PC-3 (cell line): ENCODE measurements at regions not wholly inside any gene's neighbourhood (a gene's known extent, or its start where the extent isn't known, plus 50 kb on each side); places are given as distances from the start of the nearest gene placed in this dataset.

Experiments used
- ATAC-seq: fragments of 200-7000 bp; cut with Tn5 transposase; 2 replicates; pipeline ENCODE4 v1.9.1; 2020; ENCODE audit warnings: mild to moderate bottlenecking, moderate library complexity
- BruUV-seq: library from RNA; stranded (reverse); fragments of 400-500 nt; replicated peaks from 2 replicates; lab custom pipeline; 2021; lab: Mats Ljungman, UMichigan
- CTCF ChIA-PET: fragments of 300-600 bp; sonication (Branson Sonifier 250); formaldehyde crosslinking; loops from one replicate; lab custom pipeline; 2022; ENCODE audit warnings: antibody characterized with exemption; lab: Charles Lee
- POLR2A ChIA-PET: fragments of 300-600 bp; sonication (Branson Sonifier 250); formaldehyde crosslinking; loops from one replicate; lab custom pipeline; 2022; ENCODE audit warnings: antibody characterized with exemption; ENCODE audit not compliant: unreplicated experiment; lab: Charles Lee
- DNase-seq: peaks from one replicate; pipeline ENCODE4 v3.0.0-alpha.2; 2015
- H2AFZ ChIP-seq: fragments of 300-600 bp; sonication (generic); 2 replicates; pipeline ENCODE4 v1.6.0; 2016; ENCODE audit warnings: antibody characterized with exemption, low read length
- H3F3A ChIP-seq: fragments of 300-600 bp; sonication (generic); one replicate; pipeline ENCODE4 v1.6.0; 2017; ENCODE audit warnings: antibody characterized with exemption, low read length, control low read depth, mild to moderate bottlenecking; ENCODE audit not compliant: unreplicated experiment
- H3K27ac ChIP-seq: fragments of 300-600 bp; sonication (generic); 2 replicates; pipeline ENCODE4 v1.5.1; 2016; ENCODE audit warnings: mild to moderate bottlenecking, low read length
- H3K27me3 ChIP-seq: fragments of 300-600 bp; sonication (generic); 2 replicates; pipeline ENCODE4 v1.6.1; 2016; ENCODE audit warnings: low read length, mixed read lengths
- H3K36me3 ChIP-seq: fragments of 300-600 bp; sonication (generic); 2 replicates; pipeline ENCODE4 v1.6.1; 2016; ENCODE audit warnings: low read depth, mixed run types, low read length, mixed read lengths
- H3K4me1 ChIP-seq: fragments of 300-600 bp; sonication (generic); 2 replicates; pipeline ENCODE4 v1.5.1; 2016; ENCODE audit warnings: low read length; ENCODE audit not compliant: insufficient read depth
- H3K4me2 ChIP-seq: fragments of 300-600 bp; sonication (generic); 2 replicates; pipeline ENCODE4 v1.6.0; 2016; ENCODE audit warnings: low read length
- H3K4me3 ChIP-seq: fragments of 300-600 bp; sonication (generic); 2 replicates; pipeline ENCODE4 v1.5.1; 2016; ENCODE audit warnings: mild to moderate bottlenecking, low read length, mixed read lengths
- H3K79me2 ChIP-seq: fragments of 300-600 bp; sonication (generic); 2 replicates; pipeline ENCODE4 v1.6.1; 2017; ENCODE audit warnings: low read length, mixed read lengths
- H3K9ac ChIP-seq: fragments of 300-600 bp; sonication (generic); 2 replicates; pipeline ENCODE4 v1.6.0; 2016; ENCODE audit warnings: mild to moderate bottlenecking, low read length
- H3K9me2 ChIP-seq: fragments of 300-600 bp; sonication (generic); replicated peaks from 2 replicates; pipeline ENCODE4 v1.6.1; 2016; ENCODE audit warnings: mixed run types, low read length, mixed read lengths
- H3K9me3 ChIP-seq: fragments of 300-600 bp; sonication (generic); 2 replicates; pipeline ENCODE4 v1.6.1; 2016; ENCODE audit warnings: low read length, mixed read lengths
- H4K20me1 ChIP-seq: fragments of 300-600 bp; sonication (generic); 2 replicates; pipeline ENCODE4 v1.6.1; 2016; ENCODE audit warnings: low read length, mixed read lengths
- CTCF ChIP-seq: fragments of 300-600 bp; sonication (generic); conservative IDR thresholded peaks from 2 replicates; pipeline ENCODE4 v1.5.1; 2017; ENCODE audit warnings: antibody characterized with exemption, low read depth, mild to moderate bottlenecking, low read length
- EZH2 ChIP-seq: fragments of 300-600 bp; sonication (generic); IDR thresholded peaks from one replicate; pipeline ENCODE4 v1.6.1; 2017; ENCODE audit warnings: antibody characterized with exemption, mild to moderate bottlenecking, low read length; ENCODE audit not compliant: unreplicated experiment
- EZH2phosphoT487 ChIP-seq: fragments of 300-600 bp; sonication (generic); IDR thresholded peaks from 2 replicates; pipeline ENCODE4 v1.6.1; 2018; ENCODE audit warnings: mild to moderate bottlenecking, antibody characterized with exemption, low read length, borderline replicate concordance
- intact Hi-C: fragments of 100-400 bp; cut with micrococcal nuclease; formaldehyde crosslinking; loops from 2 replicates; pipeline ENCODE4 v1.9.0; 2023

DNA sequence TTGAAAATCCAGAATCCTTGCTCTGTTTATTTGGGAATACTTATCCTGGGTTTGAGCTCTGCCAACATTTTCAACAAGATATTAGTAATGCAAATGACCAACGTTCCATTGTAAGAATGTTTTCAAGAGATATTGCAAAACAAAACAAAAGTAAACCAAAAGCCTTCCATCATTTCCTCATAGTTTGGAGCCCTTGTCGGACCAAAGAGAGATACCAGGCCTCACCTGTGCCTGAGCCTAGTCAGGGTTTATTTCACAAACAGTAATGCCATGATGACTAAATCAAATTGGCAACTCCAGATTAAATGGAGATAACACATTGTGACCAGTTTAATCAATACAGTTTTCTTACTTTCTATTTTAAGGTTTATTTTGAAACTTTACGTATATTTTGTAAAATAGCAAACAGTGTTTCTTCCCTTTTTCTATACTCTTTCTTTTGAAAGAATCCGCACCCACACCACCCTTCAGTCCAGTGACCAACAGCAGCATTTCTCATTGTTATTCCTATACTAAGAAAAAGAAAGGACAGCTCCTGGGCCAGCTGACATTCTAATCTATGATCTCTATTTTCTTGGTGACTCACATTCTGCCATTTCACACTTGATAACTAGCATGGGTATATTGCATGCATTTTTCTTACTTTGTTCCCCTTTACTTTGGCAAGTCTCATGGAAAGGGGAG is 168.5 kb upstream of the MEOX2 start:
- H3K36me3 ChIP-seq, result no peaks in the 10 kb centered on the region
- ATAC-seq, result no peak
- POLR2A ChIA-PET, result no interaction called here

GRCh38 chr7:15853832-15854470 is 167.5 kb upstream of the MEOX2 start:
- TF ChIP-seq EZH2 (no peak), CTCF (no peak), EZH2phosphoT487 (no peak)
- H3F3A ChIP-seq, result no peaks in the 10 kb centered on the region
- no peaks in the 10 kb centered on the region for H3K4me1 ChIP-seq
- no peak overlapping the region for H3K4me3 ChIP-seq
- ChIA-PET POLR2A (no interaction called here), CTCF (no interaction called here)
- H4K20me1 ChIP-seq, result no peaks in the 10 kb centered on the region
- no peaks in the 10 kb centered on the region for H3K36me3 ChIP-seq
- no peaks in the 10 kb centered on the region for H3K9me2 ChIP-seq
- H3K79me2 ChIP-seq, result no peaks in the 10 kb centered on the region
- H3K4me2 ChIP-seq, result no peak overlapping the region
- H3K9ac ChIP-seq, result no peak overlapping the region
- no peak overlapping the region for H2AFZ ChIP-seq
- no peak for ATAC-seq
- H3K27ac ChIP-seq, result no peak overlapping the region
- BruUV-seq, result no TSS peak
- DNase-seq, result no peak
- no peaks in the 10 kb centered on the region for H3K27me3 ChIP-seq
- no peaks in the 10 kb centered on the region for H3K9me3 ChIP-seq
- intact Hi-C loops, result no loop called here

More for the DNA sequence above, 168.5 kb upstream of the MEOX2 start:
- no peak for DNase-seq
- H3K79me2 ChIP-seq, result no peaks in the 10 kb centered on the region
- H3K4me1 ChIP-seq, result no peaks in the 10 kb centered on the region
- no peak overlapping the region for H3K4me3 ChIP-seq
- no peaks in the 10 kb centered on the region for H3K9me3 ChIP-seq
- H3K27me3 ChIP-seq, result no peaks in the 10 kb centered on the region
- TF ChIP-seq EZH2 (no peak), EZH2phosphoT487 (no peak), CTCF (no peak)
- no peak overlapping the region for H2AFZ ChIP-seq
- no TSS peak for BruUV-seq
- no peaks in the 10 kb centered on the region for H3K9me2 ChIP-seq
- no peak overlapping the region for H3K4me2 ChIP-seq
- intact Hi-C loops, result no loop called here
- no peak overlapping the region for H3K9ac ChIP-seq
- no peaks in the 10 kb centered on the region for H4K20me1 ChIP-seq
- no peaks in the 10 kb centered on the region for H3F3A ChIP-seq
- CTCF ChIA-PET, result no interaction called here
- no peak overlapping the region for H3K27ac ChIP-seq

DNA sequence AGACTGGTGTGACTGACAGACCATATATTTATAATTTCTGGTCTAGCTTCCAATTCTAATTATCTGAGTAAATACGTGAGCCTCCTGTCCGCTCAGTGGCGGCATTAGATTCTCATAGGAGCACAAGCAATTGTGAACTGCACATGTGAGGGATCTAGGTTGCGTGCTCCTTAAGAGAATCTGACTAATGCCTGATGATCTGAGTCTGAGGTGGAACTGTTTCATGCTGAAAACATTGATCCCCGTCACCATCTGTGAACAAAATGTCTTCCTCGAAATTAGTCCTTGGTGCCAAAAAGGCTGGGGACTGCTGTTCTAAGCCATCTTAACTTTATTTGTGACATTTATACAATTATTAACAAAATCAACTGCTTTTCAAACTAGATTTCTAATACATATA is 164.7 kb upstream of the MEOX2 start:
- Histone ChIP-seq H3K4me2 (no peak overlapping the region), H3K27me3 (no peaks in the 10 kb centered on the region), H2AFZ (no peak overlapping the region), H3K4me3 (no peak overlapping the region), H3K9me3 (no peaks in the 10 kb centered on the region), H4K20me1 (no peaks in the 10 kb centered on the region), H3K36me3 (no peaks in the 10 kb centered on the region), H3K79me2 (no peaks in the 10 kb centered on the region), H3K9ac (no peak overlapping the region), H3K4me1 (no peaks in the 10 kb centered on the region), H3K27ac (no peak overlapping the region), H3F3A (no peaks in the 10 kb centered on the region), H3K9me2 (no peaks in the 10 kb centered on the region)
- ChIA-PET POLR2A (no interaction called here), CTCF (no interaction called here)
- TF ChIP-seq EZH2, result no peak
- no peak for TF ChIP-seq EZH2phosphoT487
- no peak for TF ChIP-seq CTCF
- BruUV-seq, result no TSS peak
- intact Hi-C loops, result no loop called here
- ATAC-seq, result no peak
- DNase-seq, result no peak
